GM12878 (cell line): ENCODE measurements at regions not wholly inside any gene's neighbourhood (a gene's known extent, or its start where the extent isn't known, plus 50 kb on each side); places are given as distances from the start of the nearest gene placed in this dataset.

Source experiments
- ATAC-seq: fragments of 200-7000 bp; cut with Tn5 transposase; 3 replicates; pipeline ENCODE4 v1.9.1; 2020; ENCODE audit warnings: mild to moderate bottlenecking, moderate library complexity
- BruUV-seq: library from RNA; stranded (reverse); fragments of 400-500 nt; replicated peaks from 2 replicates; lab custom pipeline; 2021; lab: Mats Ljungman, UMichigan
- CTCF ChIA-PET: fragments of 300-600 bp; sonication (Branson Sonifier 250); formaldehyde crosslinking; extraction: SDS; loops from one replicate; lab custom pipeline; 2021; ENCODE audit warnings: inconsistent platforms; lab: Yijun Ruan, JAX
- POLR2A ChIA-PET: fragments of 350-600 bp; formaldehyde crosslinking; extraction: SDS; loops from one replicate; lab custom pipeline; 2021; ENCODE audit warnings: inconsistent platforms; lab: Charles Lee
- RAD21 ChIA-PET: fragments of 300-600 bp; sonication (Branson Sonifier 250); formaldehyde crosslinking; loops from one replicate; lab custom pipeline; 2023; ENCODE audit warnings: antibody characterized with exemption; ENCODE audit not compliant: unreplicated experiment; lab: Charles Lee
- SMC1A ChIA-PET: fragments of 300-600 bp; sonication (Branson Sonifier 250); formaldehyde crosslinking; loops from one replicate; lab custom pipeline; 2023; ENCODE audit not compliant: unreplicated experiment, uncharacterized antibody; lab: Charles Lee
- DNase-seq: peaks from one replicate; pipeline ENCODE4 v3.0.0-alpha.2; 2011; ENCODE audit warnings: low read depth, low spot score
- FAIRE-seq: peaks from 3 replicates; lab custom pipeline; 2011; peaks lifted over from hg19 to GRCh38; lab: Jason Lieb, UNC
- H2AFZ ChIP-seq: 2 replicates; pipeline ENCODE4 v1.6.0; 2011; ENCODE audit warnings: low read depth, low read length, control low read depth; ENCODE audit not compliant: control insufficient read depth
- H3K27ac ChIP-seq: 2 replicates; pipeline ENCODE4 v1.5.1; 2011; ENCODE audit warnings: control low read depth; ENCODE audit not compliant: control insufficient read depth, insufficient read depth
- H3K27me3 ChIP-seq, 2 experiments: replicated peaks in 1 of 2; 2 replicates each; pipeline versions ENCODE4 v1.6.0 to v1.6.1; 2011; ENCODE audit warnings: low read length in 1 of 2; ENCODE audit not compliant: control insufficient read depth in 2 of 2, insufficient read depth in 2 of 2
- H3K36me3 ChIP-seq, 2 experiments: 2 replicates each; pipeline ENCODE4 v1.5.1; 2011; ENCODE audit warnings: low read length in 1 of 2; ENCODE audit not compliant: control insufficient read depth in 2 of 2, insufficient read depth in 2 of 2
- H3K4me1 ChIP-seq: 2 replicates; pipeline ENCODE4 v1.6.1; 2011; ENCODE audit warnings: mild to moderate bottlenecking, low read length, moderate library complexity, mixed read lengths; ENCODE audit not compliant: control insufficient read depth, insufficient read depth
- H3K4me2 ChIP-seq: 2 replicates; pipeline ENCODE4 v1.6.0; 2011; ENCODE audit warnings: control low read depth; ENCODE audit not compliant: control insufficient read depth, insufficient read depth
- H3K4me3 ChIP-seq: fragments of 200-600 bp; sonication (generic); 2 replicates; pipeline ENCODE4 v1.5.1; 2016
- H3K79me2 ChIP-seq: 2 replicates; pipeline ENCODE4 v1.6.0; 2011; ENCODE audit warnings: low read length; ENCODE audit not compliant: control insufficient read depth, insufficient read depth
- H3K9ac ChIP-seq: 2 replicates; pipeline ENCODE4 v1.8.0; 2011; ENCODE audit warnings: low read length, control low read depth, mixed read lengths; ENCODE audit not compliant: control insufficient read depth, insufficient read depth
- H3K9me3 ChIP-seq: replicated peaks from 3 replicates; pipeline ENCODE4 v1.5.1; 2011; ENCODE audit warnings: mild to moderate bottlenecking, low read length; ENCODE audit not compliant: control insufficient read depth, insufficient read depth
- H4K20me1 ChIP-seq: 2 replicates; pipeline ENCODE4 v1.6.0; 2011; ENCODE audit not compliant: control insufficient read depth, insufficient read depth
- BRCA1 ChIP-seq: IDR thresholded peaks from 2 replicates; pipeline ENCODE4 v1.6.1; 2011; ENCODE audit warnings: low read depth, low read length, improper control_type of control experiment
- EGR1 ChIP-seq, 2 experiments: IDR thresholded peaks; 1 replicate in 1 of 2; 2 replicates in 1 of 2; pipeline ENCODE4 v1.6.1; 2011 to 2012; ENCODE audit warnings: low read depth in 2 of 2, low read length in 2 of 2, borderline replicate concordance in 1 of 2, mild to moderate bottlenecking in 1 of 2, moderate library complexity in 1 of 2
- EP300 ChIP-seq, 2 experiments: fragments of 150-350 bp in 1 of 2; IDR thresholded peaks; 2 replicates each; pipeline ENCODE4 v1.6.1; 2011 to 2012; ENCODE audit warnings: low read depth in 2 of 2, low read length in 2 of 2, borderline replicate concordance in 1 of 2, improper control_type of control experiment in 1 of 2, inconsistent platforms in 1 of 2; ENCODE audit not compliant: control insufficient read depth in 1 of 2
- EZH2 ChIP-seq: IDR thresholded peaks from 2 replicates; pipeline ENCODE4 v1.6.1; 2012; ENCODE audit warnings: low read depth, mild to moderate bottlenecking, control low read depth, inconsistent platforms, low read length, borderline replicate concordance; ENCODE audit not compliant: control insufficient read depth
- HDAC6 ChIP-seq: fragments of 200-600 bp; sonication (generic); IDR thresholded peaks from one replicate; pipeline ENCODE4 v1.8.0; 2017; ENCODE audit warnings: antibody characterized with exemption; ENCODE audit not compliant: unreplicated experiment
- PKNOX1 ChIP-seq: fragments of 450-650 bp; IDR thresholded peaks from 2 replicates; pipeline ENCODE4 v1.6.1; 2016; ENCODE audit warnings: mild to moderate bottlenecking
- RAD21 ChIP-seq: IDR thresholded peaks from 2 replicates; pipeline ENCODE4 v1.6.1; 2011; ENCODE audit warnings: mild to moderate bottlenecking, low read depth, low read length, moderate library complexity; ENCODE audit not compliant: insufficient read depth
- RCOR1 ChIP-seq: conservative IDR thresholded peaks from 2 replicates; pipeline ENCODE4 v1.6.1; 2012; ENCODE audit warnings: low read depth, low read length, improper control_type of control experiment
- SMC3 ChIP-seq: IDR thresholded peaks from 2 replicates; pipeline ENCODE4 v1.6.1; 2011; ENCODE audit warnings: low read length, improper control_type of control experiment, borderline replicate concordance
- WGBS: methylation state at CpG from one replicate; pipeline ENCODE4 v1.1.6; 2016; ENCODE audit warnings: low lambda C conversion rate; ENCODE audit not compliant: insufficient replicate concordance, insufficient coverage; ENCODE audit errors: missing lambda C conversion rate; 5-methylcytosine and 5-hydroxymethylcytosine counted together
- in situ Hi-C: fragments of 300-500 bp; cut with MboI; formaldehyde crosslinking; loops from 9 replicates; pipeline ENCODE4 v1.14.3; 2018; ENCODE audit warnings: mixed read lengths
- intact Hi-C: fragments of 100-400 bp; cut with micrococcal nuclease; formaldehyde crosslinking; loops from one replicate; pipeline ENCODE4 v1.14.2; 2022; ENCODE audit not compliant: unreplicated experiment
- TF ChIP-seq, protein P1 (sequence below): IDR thresholded peaks from 2 replicates; pipeline ENCODE4 v1.6.1; 2011; ENCODE audit warnings: mild to moderate bottlenecking, low read depth, low read length, moderate library complexity; ENCODE audit not compliant: insufficient replicate concordance
- TF ChIP-seq, protein P2 (sequence below): IDR thresholded peaks from 2 replicates; pipeline ENCODE4 v1.6.1; 2012; ENCODE audit warnings: mild to moderate bottlenecking, low read depth, low read length
- TF ChIP-seq, protein P3 (sequence below), 3 experiments: IDR thresholded peaks in 2 of 3; conservative IDR thresholded peaks in 1 of 3; 2 replicates each; pipeline ENCODE4 v1.5.1; 2011; ENCODE audit warnings: low read depth in 3 of 3, low read length in 3 of 3, mild to moderate bottlenecking in 3 of 3, control low read depth in 2 of 3, moderate library complexity in 2 of 3, inconsistent platforms in 1 of 3, mixed read lengths in 1 of 3; ENCODE audit not compliant: control insufficient read depth in 2 of 3, insufficient read depth in 1 of 3; ENCODE audit errors: extremely low read depth in 1 of 3

GRCh38 chr1:101316799-101317198, 80.0 kb downstream of the S1PR1 start (continued):
- TF ChIP-seq, protein P1, sequence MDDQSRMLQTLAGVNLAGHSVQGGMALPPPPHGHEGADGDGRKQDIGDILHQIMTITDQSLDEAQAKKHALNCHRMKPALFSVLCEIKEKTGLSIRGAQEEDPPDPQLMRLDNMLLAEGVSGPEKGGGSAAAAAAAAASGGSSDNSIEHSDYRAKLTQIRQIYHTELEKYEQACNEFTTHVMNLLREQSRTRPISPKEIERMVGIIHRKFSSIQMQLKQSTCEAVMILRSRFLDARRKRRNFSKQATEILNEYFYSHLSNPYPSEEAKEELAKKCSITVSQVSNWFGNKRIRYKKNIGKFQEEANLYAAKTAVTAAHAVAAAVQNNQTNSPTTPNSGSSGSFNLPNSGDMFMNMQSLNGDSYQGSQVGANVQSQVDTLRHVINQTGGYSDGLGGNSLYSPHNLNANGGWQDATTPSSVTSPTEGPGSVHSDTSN, result no peak

GRCh38 chr1:101317590-101317989, 80.8 kb downstream of the S1PR1 start:
- FAIRE-seq (no peak), DNase-seq (no peak), ATAC-seq (no peak)
- Histone ChIP-seq H3K4me3 (no peak overlapping the region), H2AFZ (no peak overlapping the region), H3K9ac (no peak overlapping the region), H3K27me3 (no peaks in the 10 kb centered on the region), H4K20me1 (no peaks in the 10 kb centered on the region), H3K4me2 (no peak overlapping the region), H3K79me2 (no peaks in the 10 kb centered on the region), H3K9me3 (no peaks in the 10 kb centered on the region; the same call in 2 of the 3 replicates), H3K27ac (no peak overlapping the region), H3K36me3 (no peaks in the 10 kb centered on the region), H3K4me1 (peaks cover 12% of the 10 kb centered on the region)
- intact Hi-C loops, result no loop called here
- ChIA-PET RAD21 (interaction anchor here (0.7 to 14.6 kb wide), 5 partner anchors 8 to 121 kb away, joined by 3 to 181 read pairs (median 7); no protein-coding TSS in a partner anchor), CTCF (interaction anchor here (0.7 to 3.2 kb wide), 15 partner anchors 8 to 121 kb away, joined by 3 to 28 read pairs (median 5); no protein-coding TSS in a partner anchor), POLR2A (interaction anchor here (0.5 to 1.6 kb wide), 3 partner anchors 50 to 60 kb away, joined by 3 to 6 read pairs (median 4); no protein-coding TSS in a partner anchor), SMC1A (interaction anchor here (0.7 to 2.6 kb wide), 16 partner anchors 8 to 122 kb away, joined by 3 to 11 read pairs (median 4); no protein-coding TSS in a partner anchor)
- no TSS peak for BruUV-seq
- in situ Hi-C loops, result no loop called here
- 96% methylated on average over 3 of the region's 3 CpGs for WGBS
- TF ChIP-seq RCOR1 (no peak), RAD21 (peak; percentile 22; the same call in 1 of the 2 replicates), EP300 (IDR thresholded peaks at IDR 0.05; ENCODE audit: borderline replicate concordance in 1 of 2, control insufficient read depth in 1 of 2, low read depth in 2 of 2, low read length in 2 of 2) (no peak), SMC3 (no peak; the same call in 1 of the 2 replicates), BRCA1 (no peak), EGR1 (IDR thresholded peaks at IDR 0.05; ENCODE audit: borderline replicate concordance in 1 of 2, low read depth in 2 of 2, low read length in 2 of 2) (no peak), PKNOX1 (no peak), HDAC6 (no peak), EZH2 (no peak)
- TF ChIP-seq, protein P2, sequence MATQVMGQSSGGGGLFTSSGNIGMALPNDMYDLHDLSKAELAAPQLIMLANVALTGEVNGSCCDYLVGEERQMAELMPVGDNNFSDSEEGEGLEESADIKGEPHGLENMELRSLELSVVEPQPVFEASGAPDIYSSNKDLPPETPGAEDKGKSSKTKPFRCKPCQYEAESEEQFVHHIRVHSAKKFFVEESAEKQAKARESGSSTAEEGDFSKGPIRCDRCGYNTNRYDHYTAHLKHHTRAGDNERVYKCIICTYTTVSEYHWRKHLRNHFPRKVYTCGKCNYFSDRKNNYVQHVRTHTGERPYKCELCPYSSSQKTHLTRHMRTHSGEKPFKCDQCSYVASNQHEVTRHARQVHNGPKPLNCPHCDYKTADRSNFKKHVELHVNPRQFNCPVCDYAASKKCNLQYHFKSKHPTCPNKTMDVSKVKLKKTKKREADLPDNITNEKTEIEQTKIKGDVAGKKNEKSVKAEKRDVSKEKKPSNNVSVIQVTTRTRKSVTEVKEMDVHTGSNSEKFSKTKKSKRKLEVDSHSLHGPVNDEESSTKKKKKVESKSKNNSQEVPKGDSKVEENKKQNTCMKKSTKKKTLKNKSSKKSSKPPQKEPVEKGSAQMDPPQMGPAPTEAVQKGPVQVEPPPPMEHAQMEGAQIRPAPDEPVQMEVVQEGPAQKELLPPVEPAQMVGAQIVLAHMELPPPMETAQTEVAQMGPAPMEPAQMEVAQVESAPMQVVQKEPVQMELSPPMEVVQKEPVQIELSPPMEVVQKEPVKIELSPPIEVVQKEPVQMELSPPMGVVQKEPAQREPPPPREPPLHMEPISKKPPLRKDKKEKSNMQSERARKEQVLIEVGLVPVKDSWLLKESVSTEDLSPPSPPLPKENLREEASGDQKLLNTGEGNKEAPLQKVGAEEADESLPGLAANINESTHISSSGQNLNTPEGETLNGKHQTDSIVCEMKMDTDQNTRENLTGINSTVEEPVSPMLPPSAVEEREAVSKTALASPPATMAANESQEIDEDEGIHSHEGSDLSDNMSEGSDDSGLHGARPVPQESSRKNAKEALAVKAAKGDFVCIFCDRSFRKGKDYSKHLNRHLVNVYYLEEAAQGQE, result no peak
- TF ChIP-seq, protein P3, sequence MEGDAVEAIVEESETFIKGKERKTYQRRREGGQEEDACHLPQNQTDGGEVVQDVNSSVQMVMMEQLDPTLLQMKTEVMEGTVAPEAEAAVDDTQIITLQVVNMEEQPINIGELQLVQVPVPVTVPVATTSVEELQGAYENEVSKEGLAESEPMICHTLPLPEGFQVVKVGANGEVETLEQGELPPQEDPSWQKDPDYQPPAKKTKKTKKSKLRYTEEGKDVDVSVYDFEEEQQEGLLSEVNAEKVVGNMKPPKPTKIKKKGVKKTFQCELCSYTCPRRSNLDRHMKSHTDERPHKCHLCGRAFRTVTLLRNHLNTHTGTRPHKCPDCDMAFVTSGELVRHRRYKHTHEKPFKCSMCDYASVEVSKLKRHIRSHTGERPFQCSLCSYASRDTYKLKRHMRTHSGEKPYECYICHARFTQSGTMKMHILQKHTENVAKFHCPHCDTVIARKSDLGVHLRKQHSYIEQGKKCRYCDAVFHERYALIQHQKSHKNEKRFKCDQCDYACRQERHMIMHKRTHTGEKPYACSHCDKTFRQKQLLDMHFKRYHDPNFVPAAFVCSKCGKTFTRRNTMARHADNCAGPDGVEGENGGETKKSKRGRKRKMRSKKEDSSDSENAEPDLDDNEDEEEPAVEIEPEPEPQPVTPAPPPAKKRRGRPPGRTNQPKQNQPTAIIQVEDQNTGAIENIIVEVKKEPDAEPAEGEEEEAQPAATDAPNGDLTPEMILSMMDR (IDR thresholded peaks at IDR 0.05 in 2 of 3, conservative IDR thresholded peaks at IDR 0.05 in 1 of 3; ENCODE audit: control insufficient read depth in 2 of 3, extremely low read depth in 1 of 3, insufficient read depth in 1 of 3, low read depth in 3 of 3, low read length in 3 of 3), result 0 out of 6 replicates have a peak, but pooled peaks of 2 of the 3 experiments have one; percentile 7 to 17
